ENCODE measurements at regions not wholly inside any gene's neighbourhood (a gene's known extent, or its start where the extent isn't known, plus 50 kb on each side); places are given as distances from the start of the nearest gene placed in this dataset.

GRCh38 chr5:28208356-28208755 is 1170.0 kb upstream of the CDH9 start:
- TF ChIP-seq POLR2AphosphoS5 (IDR thresholded peaks at IDR 0.05; ENCODE audit: insufficient read depth, low read depth, low read length) (no peak), CTCF (IDR thresholded peaks at IDR 0.05; ENCODE audit: extremely low read depth in 1 of 2, insufficient read depth in 1 of 2, low read depth in 1 of 2, low read length in 2 of 2) (no peak)

All from endothelial cell of umbilical vein (primary cell).